Neural progenitor cell (in vitro differentiated cells): ENCODE measurements at regions not wholly inside any gene's neighbourhood (a gene's known extent, or its start where the extent isn't known, plus 50 kb on each side); places are given as distances from the start of the nearest gene placed in this dataset.

Experiments used
- DNase-seq: peaks from one replicate; pipeline ENCODE4 v3.0.0-alpha.2; 2016; ENCODE audit warnings: low spot score
- H2AFZ ChIP-seq: fragments of 200-600 bp; sonication (generic); replicated peaks from 2 replicates; pipeline ENCODE4 v1.6.1; 2016; ENCODE audit warnings: antibody characterized with exemption
- H3F3A ChIP-seq: fragments of 200-600 bp; sonication (generic); 2 replicates; pipeline ENCODE4 v1.6.1; 2016; ENCODE audit warnings: antibody characterized with exemption, low read depth
- H3K27ac ChIP-seq: fragments of 200-600 bp; sonication (generic); 2 replicates; pipeline ENCODE4 v1.5.1; 2016; ENCODE audit warnings: mild to moderate bottlenecking
- H3K27me3 ChIP-seq: fragments of 200-600 bp; sonication (generic); 2 replicates; pipeline ENCODE4 v1.6.1; 2016; ENCODE audit warnings: mild to moderate bottlenecking, moderate library complexity
- H3K36me3 ChIP-seq: fragments of 200-600 bp; sonication (generic); 2 replicates; pipeline ENCODE4 v1.5.1; 2016
- H3K4me1 ChIP-seq: fragments of 200-600 bp; sonication (generic); 2 replicates; pipeline ENCODE4 v1.6.1; 2016; ENCODE audit warnings: mixed run types
- H3K4me2 ChIP-seq: fragments of 200-600 bp; sonication (generic); 2 replicates; pipeline ENCODE4 v1.6.1; 2016
- H3K4me3 ChIP-seq: fragments of 200-600 bp; sonication (generic); 2 replicates; pipeline ENCODE4 v1.5.1; 2016
- H3K79me2 ChIP-seq: fragments of 200-600 bp; sonication (generic); 2 replicates; pipeline ENCODE4 v1.6.1; 2016; ENCODE audit warnings: low read depth
- H3K9ac ChIP-seq: fragments of 200-600 bp; sonication (generic); 2 replicates; pipeline ENCODE4 v1.6.1; 2016
- H3K9me3 ChIP-seq: fragments of 200-600 bp; sonication (generic); 2 replicates; pipeline ENCODE4 v1.5.1; 2016; ENCODE audit warnings: low read depth
- H4K20me1 ChIP-seq: fragments of 200-600 bp; sonication (generic); 2 replicates; pipeline ENCODE4 v1.6.1; 2016; ENCODE audit warnings: low read depth
- H3K27ac Mint-ChIP-seq: 3 replicates; pipeline ENCODE4 v1.8.0; 2021; ENCODE audit warnings: mixed read lengths
- H3K27me3 Mint-ChIP-seq: 2 replicates; pipeline ENCODE4 v1.8.0; 2022; ENCODE audit warnings: low read depth, mild to moderate bottlenecking, inconsistent platforms, moderate library complexity, mixed read lengths; ENCODE audit not compliant: insufficient read depth
- H3K36me3 Mint-ChIP-seq: 3 replicates; pipeline ENCODE4 v1.8.0; 2021; ENCODE audit warnings: mixed read lengths
- H3K4me1 Mint-ChIP-seq: 3 replicates; pipeline ENCODE4 v1.8.0; 2021; ENCODE audit warnings: mixed read lengths
- H3K4me3 Mint-ChIP-seq: 3 replicates; pipeline ENCODE4 v1.8.0; 2021; ENCODE audit warnings: mild to moderate bottlenecking, moderate library complexity, mixed read lengths
- H3K9me3 Mint-ChIP-seq: 3 replicates; pipeline ENCODE4 v1.8.0; 2020; ENCODE audit warnings: mixed read lengths
- EZH2 ChIP-seq: fragments of 200-600 bp; sonication (generic); IDR thresholded peaks from 2 replicates; pipeline ENCODE4 v1.6.1; 2017; ENCODE audit warnings: antibody characterized with exemption, mild to moderate bottlenecking, moderate library complexity
- EZH2phosphoT487 ChIP-seq: fragments of 200-600 bp; sonication (generic); IDR thresholded peaks from 2 replicates; pipeline ENCODE4 v1.6.1; 2017; ENCODE audit warnings: antibody characterized with exemption
- TF ChIP-seq, protein P1 (sequence below): fragments of 200-600 bp; sonication (generic); IDR thresholded peaks from 2 replicates; pipeline ENCODE4 v1.5.1; 2017; ENCODE audit warnings: antibody characterized with exemption, mild to moderate bottlenecking

DNA sequence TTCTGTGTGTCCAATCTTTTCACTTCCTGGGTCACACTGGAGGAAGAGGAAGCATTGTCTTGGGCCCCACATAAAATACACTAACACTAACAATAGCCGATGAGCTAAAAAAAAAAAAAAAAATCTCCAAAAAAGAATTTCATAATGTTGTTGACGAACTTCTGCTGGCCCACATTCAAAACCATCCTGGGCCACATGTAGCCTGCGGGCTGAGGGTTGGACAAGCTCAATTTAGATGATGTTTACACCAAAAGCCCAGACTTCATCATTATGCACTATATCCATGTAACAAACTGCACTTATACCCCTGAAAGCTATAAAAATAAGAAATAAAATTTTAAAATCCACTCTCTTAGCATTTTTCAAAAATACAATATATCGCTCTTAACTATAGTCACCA lies 187.8 kb upstream of the PTBP2 start:
- TF ChIP-seq EZH2phosphoT487 = no peak
- TF ChIP-seq EZH2 = no peak
- Histone ChIP-seq H3K9ac (no peak overlapping the region), H3K27me3 (no peaks in the 10 kb centered on the region), H3K36me3 (no peaks in the 10 kb centered on the region), H2AFZ (no peak overlapping the region), H4K20me1 (no peaks in the 10 kb centered on the region), H3K4me2 (no peak overlapping the region), H3K4me1 (no peaks in the 10 kb centered on the region), H3K79me2 (no peaks in the 10 kb centered on the region), H3F3A (no peaks in the 10 kb centered on the region), H3K4me3 (no peak overlapping the region), H3K27ac (no peak overlapping the region), H3K9me3 (peaks cover 3% of the 10 kb centered on the region)
- Mint-ChIP-seq H3K9me3 (peaks cover 7% of the 10 kb centered on the region), H3K36me3 (peaks cover 4% of the 10 kb centered on the region), H3K4me1 (peaks cover 9% of the 10 kb centered on the region), H3K27ac (no peak overlapping the region), H3K27me3 (peaks cover 7% of the 10 kb centered on the region), H3K4me3 (no peak overlapping the region)
- no peak for DNase-seq

DNA sequence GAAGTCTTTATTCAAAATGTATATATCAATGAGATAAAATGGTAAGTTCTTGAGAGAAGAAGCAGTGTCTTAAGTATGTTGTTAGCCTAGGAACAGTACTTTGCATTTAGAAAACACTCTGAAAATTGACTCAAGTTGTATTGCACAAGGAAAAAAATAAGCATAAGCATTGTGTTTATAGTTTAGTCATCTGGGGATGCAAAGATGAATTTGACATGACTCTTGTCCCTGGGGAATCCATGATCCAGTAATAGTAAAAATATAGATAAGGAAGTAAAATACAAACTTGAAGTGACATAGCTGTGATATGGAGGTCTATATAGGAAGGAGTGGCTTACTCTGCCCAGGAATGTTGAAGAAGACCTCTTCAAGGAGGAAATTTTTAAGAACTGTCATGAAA lies 185.0 kb upstream of the PTBP2 start:
- H2AFZ ChIP-seq = no peak overlapping the region

GRCh38 chr1:96538111-96538641 lies 183.4 kb upstream of the PTBP2 start:
- no peak for DNase-seq
- TF ChIP-seq EZH2phosphoT487 (no peak), EZH2 (no peak)
- TF ChIP-seq, protein P1, sequence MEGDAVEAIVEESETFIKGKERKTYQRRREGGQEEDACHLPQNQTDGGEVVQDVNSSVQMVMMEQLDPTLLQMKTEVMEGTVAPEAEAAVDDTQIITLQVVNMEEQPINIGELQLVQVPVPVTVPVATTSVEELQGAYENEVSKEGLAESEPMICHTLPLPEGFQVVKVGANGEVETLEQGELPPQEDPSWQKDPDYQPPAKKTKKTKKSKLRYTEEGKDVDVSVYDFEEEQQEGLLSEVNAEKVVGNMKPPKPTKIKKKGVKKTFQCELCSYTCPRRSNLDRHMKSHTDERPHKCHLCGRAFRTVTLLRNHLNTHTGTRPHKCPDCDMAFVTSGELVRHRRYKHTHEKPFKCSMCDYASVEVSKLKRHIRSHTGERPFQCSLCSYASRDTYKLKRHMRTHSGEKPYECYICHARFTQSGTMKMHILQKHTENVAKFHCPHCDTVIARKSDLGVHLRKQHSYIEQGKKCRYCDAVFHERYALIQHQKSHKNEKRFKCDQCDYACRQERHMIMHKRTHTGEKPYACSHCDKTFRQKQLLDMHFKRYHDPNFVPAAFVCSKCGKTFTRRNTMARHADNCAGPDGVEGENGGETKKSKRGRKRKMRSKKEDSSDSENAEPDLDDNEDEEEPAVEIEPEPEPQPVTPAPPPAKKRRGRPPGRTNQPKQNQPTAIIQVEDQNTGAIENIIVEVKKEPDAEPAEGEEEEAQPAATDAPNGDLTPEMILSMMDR = no peak
- H3K4me2 ChIP-seq = no peak overlapping the region

More for the DNA sequence above, 185.0 kb upstream of the PTBP2 start:
- H3K27me3 Mint-ChIP-seq = peaks cover 4% of the 10 kb centered on the region
- no peaks in the 10 kb centered on the region for H3K27me3 ChIP-seq
- H3K4me3 Mint-ChIP-seq = no peak overlapping the region
- TF ChIP-seq EZH2phosphoT487 (no peak), EZH2 (no peak)
- TF ChIP-seq, protein P1 = no peak
- H3K4me1 Mint-ChIP-seq = peaks cover 19% of the 10 kb centered on the region
- DNase-seq = no peak
- no peak overlapping the region for H3K27ac ChIP-seq
- H3K4me2 ChIP-seq = no peak overlapping the region
- no peak overlapping the region for H3K27ac Mint-ChIP-seq
- no peaks in the 10 kb centered on the region for H3K36me3 ChIP-seq
- no peaks in the 10 kb centered on the region for H3F3A ChIP-seq
- H4K20me1 ChIP-seq = no peaks in the 10 kb centered on the region
- no peak overlapping the region for H3K9ac ChIP-seq
- no peaks in the 10 kb centered on the region for H3K4me1 ChIP-seq
- no peaks in the 10 kb centered on the region for H3K79me2 ChIP-seq
- H3K9me3 ChIP-seq = no peaks in the 10 kb centered on the region
- H3K36me3 Mint-ChIP-seq = peaks cover 2% of the 10 kb centered on the region
- no peaks in the 10 kb centered on the region for H3K9me3 Mint-ChIP-seq
- H3K4me3 ChIP-seq = no peak overlapping the region

GRCh38 chr1:96538883-96539282 lies 182.7 kb upstream of the PTBP2 start:
- no peaks in the 10 kb centered on the region for H3K79me2 ChIP-seq
- H3K36me3 ChIP-seq = no peaks in the 10 kb centered on the region
- H3K4me2 ChIP-seq = no peak overlapping the region
- H3K9me3 ChIP-seq = no peaks in the 10 kb centered on the region
- no peaks in the 10 kb centered on the region for H3K27me3 ChIP-seq
- H3K9me3 Mint-ChIP-seq = no peaks in the 10 kb centered on the region
- no peaks in the 10 kb centered on the region for H3K4me1 ChIP-seq
- H3K4me1 Mint-ChIP-seq = peaks cover 19% of the 10 kb centered on the region
- no peak overlapping the region for H3K27ac Mint-ChIP-seq
- no peak overlapping the region for H2AFZ ChIP-seq
- peaks cover 8% of the 10 kb centered on the region for H3K27me3 Mint-ChIP-seq
- no peaks in the 10 kb centered on the region for H4K20me1 ChIP-seq
- no peak for DNase-seq
- TF ChIP-seq EZH2 (no peak), EZH2phosphoT487 (no peak)
- TF ChIP-seq, protein P1 = no peak
- no peak overlapping the region for H3K9ac ChIP-seq
- H3K36me3 Mint-ChIP-seq = no peaks in the 10 kb centered on the region
- no peak overlapping the region for H3K4me3 Mint-ChIP-seq
- H3K4me3 ChIP-seq = no peak overlapping the region
- H3K27ac ChIP-seq = no peak overlapping the region
- no peaks in the 10 kb centered on the region for H3F3A ChIP-seq

More at GRCh38 chr1:96538111-96538641, 183.4 kb upstream of the PTBP2 start:
- Histone ChIP-seq H2AFZ (peak overlapping the region; percentile 80), H3K4me3 (no peak overlapping the region), H3K27me3 (no peaks in the 10 kb centered on the region), H3K36me3 (no peaks in the 10 kb centered on the region), H3K27ac (no peak overlapping the region), H3K4me1 (no peaks in the 10 kb centered on the region), H4K20me1 (no peaks in the 10 kb centered on the region), H3F3A (no peaks in the 10 kb centered on the region), H3K9me3 (no peaks in the 10 kb centered on the region), H3K9ac (no peak overlapping the region), H3K79me2 (no peaks in the 10 kb centered on the region)
- Mint-ChIP-seq H3K9me3 (no peaks in the 10 kb centered on the region), H3K36me3 (peaks cover under 1% of the 10 kb centered on the region), H3K4me3 (no peak overlapping the region), H3K27me3 (peaks cover 8% of the 10 kb centered on the region), H3K4me1 (peaks cover 19% of the 10 kb centered on the region), H3K27ac (peak overlapping the region; percentile 83)
